Neuron (in vitro differentiated cells): ENCODE measurements at regions not wholly inside any gene's neighbourhood (a gene's known extent, or its start where the extent isn't known, plus 50 kb on each side); places are given as distances from the start of the nearest gene placed in this dataset.

Source experiments
- H2AFZ ChIP-seq: one replicate; pipeline ENCODE4 v1.6.1; 2013; ENCODE audit warnings: low read depth, mild to moderate bottlenecking, inconsistent platforms, low read length, moderate library complexity
- H3K27me3 ChIP-seq: one replicate; pipeline ENCODE4 v1.6.1; 2013; ENCODE audit warnings: low read length; ENCODE audit not compliant: insufficient read depth
- H3K36me3 ChIP-seq: one replicate; pipeline ENCODE4 v1.6.1; 2013; ENCODE audit warnings: low read length; ENCODE audit not compliant: insufficient read depth
- H3K4me1 ChIP-seq: one replicate; pipeline ENCODE4 v1.6.1; 2013; ENCODE audit warnings: low read length; ENCODE audit not compliant: insufficient read depth
- H3K4me3 ChIP-seq: 2 replicates; pipeline ENCODE4 v1.5.1; 2013; ENCODE audit warnings: mild to moderate bottlenecking, low read length, moderate library complexity
- H3K9me3 ChIP-seq: one replicate; pipeline ENCODE4 v1.6.1; 2013; ENCODE audit warnings: low read length

- Histone ChIP-seq H3K9me3 (no peaks in the 10 kb centered on the region), H2AFZ (no peak overlapping the region)
These were observed 123.5 kb downstream of the TEX29 start for GRCh38 chr13:111443981-111444380.

GRCh38 chr13:111448504-111448903 is 128.1 kb downstream of the TEX29 start:
- Histone ChIP-seq H2AFZ (no peak overlapping the region), H3K9me3 (no peaks in the 10 kb centered on the region), H3K4me1 (peaks cover 10% of the 10 kb centered on the region), H3K27me3 (peaks cover 2% of the 10 kb centered on the region), H3K4me3 (no peak overlapping the region), H3K36me3 (no peaks in the 10 kb centered on the region)

More at GRCh38 chr13:111443981-111444380, 123.5 kb downstream of the TEX29 start:
- Histone ChIP-seq H3K4me3 (no peak overlapping the region), H3K36me3 (no peaks in the 10 kb centered on the region), H3K4me1 (no peaks in the 10 kb centered on the region), H3K27me3 (peaks cover 2% of the 10 kb centered on the region)

GRCh38 chr13:111449041-111449440 is 128.6 kb downstream of the TEX29 start:
- peaks cover 10% of the 10 kb centered on the region for H3K4me1 ChIP-seq

GRCh38 chr13:111451402-111451801 is 131.0 kb downstream of the TEX29 start:
- H3K27me3 ChIP-seq, result peaks cover 2% of the 10 kb centered on the region
- no peak overlapping the region for H3K4me3 ChIP-seq
- no peaks in the 10 kb centered on the region for H3K9me3 ChIP-seq
- H3K4me1 ChIP-seq, result peaks cover 10% of the 10 kb centered on the region
- peak overlapping the region; percentile 74 for H2AFZ ChIP-seq
- no peaks in the 10 kb centered on the region for H3K36me3 ChIP-seq

More at GRCh38 chr13:111449041-111449440, 128.6 kb downstream of the TEX29 start:
- peaks cover 2% of the 10 kb centered on the region for H3K27me3 ChIP-seq
- H3K9me3 ChIP-seq, result no peaks in the 10 kb centered on the region
- H3K36me3 ChIP-seq, result no peaks in the 10 kb centered on the region
- no peak overlapping the region for H2AFZ ChIP-seq
- no peak overlapping the region for H3K4me3 ChIP-seq

DNA sequence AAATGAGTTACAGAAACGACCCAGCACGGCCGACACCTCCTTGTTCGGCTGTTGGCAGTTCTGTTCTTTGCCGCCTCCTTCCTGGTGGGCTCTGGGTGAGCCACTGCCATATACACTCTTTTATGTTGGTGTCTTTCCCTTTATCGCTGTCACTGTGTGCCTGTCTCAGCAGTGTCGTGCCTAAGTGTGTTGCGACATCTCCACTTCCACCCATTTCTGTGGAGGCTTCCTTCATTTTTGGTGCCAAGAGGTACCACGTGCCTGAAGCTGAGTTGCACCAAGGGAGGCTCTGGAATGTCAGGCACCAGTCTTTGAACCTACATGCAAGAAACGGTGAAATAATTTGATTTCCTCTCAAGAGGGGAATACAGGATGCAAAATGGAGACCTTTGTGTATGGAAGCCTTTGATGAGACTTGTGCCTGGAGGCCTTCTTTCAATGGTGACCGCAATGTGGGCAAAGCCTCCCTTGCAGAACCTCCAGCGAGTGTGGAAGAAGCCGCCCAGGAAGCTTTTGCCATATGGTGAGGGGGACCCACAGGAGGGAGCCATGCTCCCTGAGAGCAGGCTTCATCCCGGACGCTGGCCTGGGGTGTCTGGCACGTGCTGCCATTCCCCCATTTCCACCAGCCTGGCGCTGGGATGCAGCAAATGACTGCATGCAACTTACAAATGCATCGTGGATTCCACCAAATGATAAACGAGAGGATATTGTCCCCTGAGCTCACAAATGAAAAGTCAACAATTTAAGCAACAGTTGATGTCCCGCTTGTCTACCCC is 136.2 kb downstream of the TEX29 start:
- H3K9me3 ChIP-seq, result no peaks in the 10 kb centered on the region
- H3K36me3 ChIP-seq, result no peaks in the 10 kb centered on the region
- H3K4me3 ChIP-seq, result no peak overlapping the region
- H3K4me1 ChIP-seq, result no peaks in the 10 kb centered on the region
- H2AFZ ChIP-seq, result no peak overlapping the region
- peaks cover 3% of the 10 kb centered on the region for H3K27me3 ChIP-seq

GRCh38 chr13:111458001-111458531 is 137.6 kb downstream of the TEX29 start:
- Histone ChIP-seq H3K4me3 (no peak overlapping the region), H3K4me1 (no peaks in the 10 kb centered on the region), H3K27me3 (peaks cover 9% of the 10 kb centered on the region), H3K36me3 (no peaks in the 10 kb centered on the region), H3K9me3 (no peaks in the 10 kb centered on the region), H2AFZ (no peak overlapping the region)

DNA sequence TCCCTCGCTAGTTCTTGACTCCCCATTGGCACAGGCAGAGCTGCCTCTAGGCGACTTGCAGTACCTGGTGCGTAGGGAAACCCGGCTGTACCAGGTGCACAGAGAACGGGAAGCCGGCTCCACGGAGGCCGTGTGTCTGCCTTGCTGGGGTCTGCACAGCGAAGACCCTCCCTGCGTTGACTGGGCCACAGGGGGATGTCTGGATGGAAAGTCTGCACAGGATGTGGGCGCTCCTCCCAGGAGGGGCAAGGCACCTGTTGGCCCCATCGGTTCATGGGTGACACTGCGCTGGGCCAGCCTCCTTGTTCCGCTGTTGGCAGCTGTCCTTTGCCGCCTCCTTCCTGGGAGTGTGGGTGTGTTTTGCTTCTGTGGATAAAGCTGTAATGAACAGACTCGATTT is 138.3 kb downstream of the TEX29 start:
- H3K36me3 ChIP-seq, result no peaks in the 10 kb centered on the region
- no peaks in the 10 kb centered on the region for H3K9me3 ChIP-seq
- H3K27me3 ChIP-seq, result peaks cover 9% of the 10 kb centered on the region
- H2AFZ ChIP-seq, result no peak overlapping the region
- H3K4me3 ChIP-seq, result no peak overlapping the region
- no peaks in the 10 kb centered on the region for H3K4me1 ChIP-seq

- Histone ChIP-seq H3K27me3 (peaks cover 13% of the 10 kb centered on the region), H3K36me3 (no peaks in the 10 kb centered on the region), H3K4me3 (no peak overlapping the region), H3K9me3 (no peaks in the 10 kb centered on the region), H3K4me1 (no peaks in the 10 kb centered on the region), H2AFZ (no peak overlapping the region)
These were observed 139.5 kb downstream of the TEX29 start for GRCh38 chr13:111459803-111460547.

DNA sequence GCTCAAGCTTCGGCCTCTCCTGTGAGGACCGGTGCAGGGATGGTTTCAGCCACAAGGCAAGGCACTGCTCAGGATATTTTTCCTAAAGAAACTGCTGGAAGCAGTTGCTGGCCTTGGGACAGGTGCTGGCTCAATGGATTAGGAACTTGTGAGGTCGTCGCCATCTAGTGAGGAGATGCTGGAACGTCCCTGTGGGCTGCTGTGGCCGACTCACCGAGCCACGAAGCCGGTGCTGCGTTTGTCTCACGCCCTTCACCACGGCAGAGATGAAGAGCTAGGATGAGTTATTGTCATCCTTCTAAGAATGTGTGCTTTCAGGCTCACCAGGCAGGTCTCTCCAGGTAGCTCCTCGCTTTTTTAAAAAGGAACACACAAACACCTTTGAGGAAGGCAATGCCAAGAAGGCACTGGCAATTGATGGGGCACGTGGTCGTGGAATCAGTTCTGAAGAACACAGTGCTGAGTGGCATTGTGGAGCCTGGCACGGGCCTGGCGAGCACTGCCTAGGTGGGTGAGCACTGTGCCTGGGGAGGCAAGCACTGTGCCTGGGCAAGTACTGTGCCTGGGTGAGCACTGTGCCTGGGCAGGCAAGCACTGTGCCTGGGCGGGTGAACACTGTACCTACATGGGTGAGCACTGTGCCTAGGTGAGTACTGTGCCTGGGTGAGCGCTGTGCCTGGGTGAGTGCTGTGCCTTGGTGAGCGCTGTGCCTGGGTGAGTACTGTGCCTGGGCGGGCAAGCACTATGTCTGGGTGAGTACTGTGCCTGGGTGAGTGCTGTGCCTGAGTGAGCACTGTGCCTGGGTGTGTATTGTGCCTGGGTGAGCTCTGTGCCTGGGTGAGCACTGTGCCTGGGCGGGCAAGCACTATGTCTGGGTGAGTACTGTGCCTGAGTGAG is 140.4 kb downstream of the TEX29 start:
- Histone ChIP-seq H3K4me3 (no peak overlapping the region), H3K36me3 (no peaks in the 10 kb centered on the region), H3K9me3 (no peaks in the 10 kb centered on the region), H2AFZ (no peak overlapping the region), H3K4me1 (no peaks in the 10 kb centered on the region), H3K27me3 (peaks cover 13% of the 10 kb centered on the region)

- Histone ChIP-seq H3K9me3 (no peaks in the 10 kb centered on the region), H3K27me3 (peaks cover 13% of the 10 kb centered on the region), H3K4me3 (no peak overlapping the region), H3K4me1 (no peaks in the 10 kb centered on the region), H3K36me3 (no peaks in the 10 kb centered on the region), H2AFZ (no peak overlapping the region)
These were observed 141.2 kb downstream of the TEX29 start for GRCh38 chr13:111461445-111462149.

DNA sequence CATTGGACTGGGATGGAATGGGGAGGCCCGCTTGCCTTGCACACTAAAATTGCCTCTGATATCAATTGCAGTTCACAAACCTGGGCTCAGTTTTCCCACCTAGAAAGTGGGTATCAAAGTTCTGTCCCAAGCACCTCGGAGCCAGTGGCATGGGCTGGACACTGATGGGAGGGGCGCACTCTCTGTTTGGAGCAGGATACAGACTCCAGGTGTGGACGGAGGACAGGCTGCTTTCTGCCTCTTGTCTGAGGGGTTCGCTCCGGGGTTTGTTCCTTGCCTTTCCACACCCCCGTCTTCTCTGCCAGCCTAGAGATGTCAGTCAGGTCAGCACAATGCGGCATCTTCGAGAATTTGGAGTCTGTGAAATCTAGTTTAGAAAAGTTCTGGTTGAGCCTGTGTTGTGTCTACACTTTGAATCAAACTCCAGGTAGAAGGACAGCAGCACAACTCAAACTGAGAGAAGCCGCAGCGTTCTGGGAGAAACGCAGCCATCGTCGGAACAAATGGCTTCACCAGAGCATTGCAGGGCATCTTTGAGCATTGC is 141.9 kb downstream of the TEX29 start:
- Histone ChIP-seq H3K4me3 (no peak overlapping the region), H2AFZ (no peak overlapping the region), H3K36me3 (no peaks in the 10 kb centered on the region), H3K4me1 (no peaks in the 10 kb centered on the region), H3K27me3 (peaks cover 13% of the 10 kb centered on the region), H3K9me3 (no peaks in the 10 kb centered on the region)

DNA sequence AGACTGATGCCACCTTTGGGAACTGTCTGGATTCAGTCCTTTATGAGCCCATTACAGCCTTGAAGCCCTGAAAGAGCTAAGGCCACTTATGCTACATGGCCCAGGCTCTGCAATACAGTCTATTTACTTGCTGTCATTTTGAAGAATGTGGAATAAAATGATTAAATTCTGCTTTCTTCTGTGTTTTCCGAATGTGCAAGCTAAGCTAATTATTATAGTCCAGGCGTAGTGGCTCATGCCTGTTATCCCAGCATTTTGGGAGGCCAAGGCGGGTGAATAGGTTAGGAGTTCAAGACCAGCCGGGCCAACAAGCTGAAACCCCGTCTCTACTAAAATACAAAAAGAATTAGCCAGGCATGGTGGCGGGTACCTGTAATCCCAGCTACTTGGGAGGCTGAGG is 142.5 kb downstream of the TEX29 start:
- Histone ChIP-seq H3K36me3 (no peaks in the 10 kb centered on the region), H3K4me1 (no peaks in the 10 kb centered on the region), H3K4me3 (no peak overlapping the region), H3K27me3 (peaks cover 13% of the 10 kb centered on the region), H3K9me3 (no peaks in the 10 kb centered on the region), H2AFZ (no peak overlapping the region)
